GM18873 (cell line): ENCODE measurements at regions not wholly inside any gene's neighbourhood (a gene's known extent, or its start where the extent isn't known, plus 50 kb on each side); places are given as distances from the start of the nearest gene placed in this dataset.
A peak's percentile ranks its signal among the peaks of the same experiment; 100 is the strongest.

ENCODE experiments used
- ATAC-seq: cut with Tn5 transposase; IDR thresholded peaks from one replicate; pipeline ENCODE4 v1.9.1; 2021; ENCODE audit warnings: mild to moderate bottlenecking, moderate library complexity, moderate number of reproducible peaks; ENCODE audit not compliant: unreplicated experiment, low FRiP score

DNA sequence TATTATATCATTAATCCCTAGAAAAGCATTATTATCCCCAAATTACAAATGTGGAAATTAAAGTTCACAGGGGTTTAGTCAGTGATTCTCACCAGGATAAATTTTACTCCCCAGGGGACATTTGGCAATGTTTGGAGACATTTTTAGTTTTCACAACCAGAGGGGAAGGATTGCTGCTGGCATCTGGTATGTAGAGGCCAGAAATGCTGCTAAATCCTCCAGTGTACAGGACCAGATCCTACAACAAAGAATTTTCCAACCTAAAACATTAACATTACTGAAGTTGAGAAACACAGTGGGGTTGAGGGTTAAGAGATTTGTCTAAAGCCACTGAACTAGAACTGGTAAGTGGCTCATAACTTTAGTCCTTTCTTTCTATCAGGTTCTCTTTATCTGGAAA, 162.0 kb upstream of the SYT6 start:
- no peak for ATAC-seq

GRCh38 chr1:114314576-114314975, 160.9 kb upstream of the SYT6 start:
- ATAC-seq, result no peak

- no peak for ATAC-seq
These were observed 160.4 kb upstream of the SYT6 start for GRCh38 chr1:114314098-114314497.

GRCh38 chr1:114310695-114311271, 157.1 kb upstream of the SYT6 start:
- ATAC-seq, result no peak

- no peak for ATAC-seq
These were observed 149.2 kb upstream of the SYT6 start for GRCh38 chr1:114302821-114303220.

DNA sequence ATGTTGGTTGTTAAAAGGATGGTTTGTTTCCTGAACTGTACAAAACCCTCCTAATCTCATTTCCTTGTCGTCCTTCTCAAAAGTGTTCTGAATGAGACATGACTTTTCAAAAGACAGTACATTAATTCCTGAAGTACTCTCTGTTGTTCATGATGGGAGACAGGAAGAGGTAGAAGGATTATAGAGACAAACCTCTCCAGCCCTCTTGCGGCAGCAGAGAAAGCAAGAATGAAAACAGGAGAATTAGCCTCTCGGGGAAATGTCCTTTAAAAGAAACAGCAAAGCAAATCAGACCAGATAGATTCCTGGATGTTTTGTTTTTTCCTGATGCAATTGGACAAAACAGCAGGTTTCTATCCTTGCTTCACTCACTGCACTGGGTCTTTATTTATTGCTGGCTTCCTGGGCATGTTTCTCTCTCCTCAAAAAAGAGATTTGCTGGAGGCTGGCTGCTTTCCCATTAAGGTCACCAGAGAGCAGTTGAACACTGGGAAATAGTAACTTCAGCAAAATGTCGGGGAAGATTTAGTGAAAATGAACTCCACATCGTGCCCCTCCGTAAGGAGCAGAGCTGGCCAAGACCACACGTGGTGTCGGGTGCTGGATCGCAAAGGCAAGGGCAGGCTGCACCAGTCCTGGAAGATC, 145.8 kb upstream of the SYT6 start:
- no peak for ATAC-seq

DNA sequence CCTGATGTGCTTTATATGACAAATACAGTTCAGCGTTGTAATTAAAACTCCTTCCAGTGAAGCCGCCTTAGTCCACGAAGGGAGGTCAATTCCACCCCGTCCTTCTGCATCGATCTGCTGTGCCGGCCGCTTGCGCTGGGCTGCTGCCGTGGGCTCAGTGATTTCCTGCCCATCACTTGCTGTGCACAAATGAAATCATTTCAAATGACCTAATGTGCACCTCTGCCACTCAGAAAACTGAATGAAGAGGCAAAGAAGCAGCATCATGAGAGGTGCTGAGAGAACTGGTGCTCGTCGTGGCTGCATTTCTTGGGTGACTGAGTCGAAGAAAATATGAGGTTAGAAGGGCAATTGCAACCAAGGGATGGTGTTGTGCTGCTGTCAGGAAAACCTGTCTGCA, 144.3 kb upstream of the SYT6 start:
- ATAC-seq, result no peak

- ATAC-seq, result no peak
These were observed 142.7 kb upstream of the SYT6 start for GRCh38 chr1:114296413-114296812.

DNA sequence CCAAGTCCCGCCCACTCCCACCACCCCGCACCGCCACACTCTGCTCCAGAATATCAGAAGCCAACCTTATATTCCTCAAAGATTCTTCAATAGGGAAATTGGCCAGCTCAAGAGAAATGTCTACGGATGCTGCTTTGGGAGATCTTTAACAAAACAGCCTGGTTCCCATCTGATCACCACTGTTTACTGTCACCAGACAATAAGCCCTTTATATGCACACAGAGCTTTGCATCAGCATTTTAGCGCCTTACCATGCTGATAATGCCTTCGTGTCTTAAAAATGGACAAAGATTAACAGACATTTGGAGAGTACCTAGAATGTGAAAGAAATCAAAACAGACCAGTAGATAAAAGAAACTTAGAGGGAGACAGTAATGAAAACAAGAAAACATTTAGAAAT, 141.7 kb upstream of the SYT6 start:
- ATAC-seq, result no peak

DNA sequence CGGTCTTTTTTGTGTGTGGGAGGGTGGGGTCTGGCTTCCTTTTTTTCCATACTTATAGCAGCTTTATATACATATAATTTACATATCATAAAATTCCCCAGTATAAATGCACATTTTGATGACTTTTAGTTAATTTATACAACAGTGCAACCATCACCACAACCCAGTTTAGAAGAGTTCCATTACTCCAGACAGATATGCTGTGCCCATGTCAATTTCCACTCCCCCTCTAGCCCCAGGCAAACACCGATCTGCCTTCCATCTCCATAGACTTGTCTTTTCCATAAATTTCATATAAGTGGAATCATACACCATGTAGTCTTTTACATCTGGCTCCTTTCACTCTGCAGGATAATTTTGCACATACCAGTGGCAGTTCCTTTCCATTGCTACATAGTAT, 139.2 kb upstream of the SYT6 start:
- ATAC-seq, result no peak

- ATAC-seq, result no peak
These were observed 138.5 kb upstream of the SYT6 start for GRCh38 chr1:114292194-114292593.

DNA sequence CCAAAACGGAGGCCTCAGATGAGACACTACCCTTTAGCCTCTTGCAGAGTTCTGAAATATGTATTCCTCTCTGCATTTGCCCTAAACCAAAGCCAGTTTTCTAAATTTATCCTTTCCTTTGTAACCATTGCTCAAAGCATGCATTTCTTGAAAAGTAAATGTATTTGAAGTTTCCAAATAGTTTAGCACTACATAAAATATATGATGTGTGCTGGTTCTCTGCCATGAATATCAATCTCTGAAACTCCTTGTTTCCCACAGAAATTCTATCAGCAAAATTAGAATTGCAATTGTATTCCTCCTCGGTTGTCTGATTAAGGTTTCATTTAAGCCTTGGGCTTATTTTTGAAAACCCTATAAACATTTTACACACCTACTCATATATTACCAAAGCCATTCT, 137.1 kb upstream of the SYT6 start:
- no peak for ATAC-seq

GRCh38 chr1:114290341-114290740, 136.7 kb upstream of the SYT6 start:
- ATAC-seq, result no peak

DNA sequence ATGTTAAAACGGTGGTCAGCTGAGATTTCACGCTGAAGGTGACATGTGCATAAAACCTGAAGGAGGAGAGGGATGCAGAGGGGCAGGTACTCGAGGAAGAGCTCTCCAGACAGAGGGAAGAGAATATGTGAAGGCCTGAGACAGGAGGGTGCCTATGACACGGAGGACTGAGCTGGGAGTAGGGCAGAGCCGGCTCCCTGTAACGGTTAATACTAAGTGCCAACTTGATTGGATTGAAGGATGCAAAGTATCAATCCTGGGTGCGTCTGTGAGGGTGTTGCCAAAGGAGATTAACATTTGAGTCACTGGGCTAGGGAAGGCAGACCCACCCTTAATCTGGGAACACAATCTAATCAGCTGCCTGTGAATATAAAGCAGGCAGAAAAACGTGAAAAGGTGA, 136.2 kb upstream of the SYT6 start:
- no peak for ATAC-seq

- no peak for ATAC-seq
These were observed 135.6 kb upstream of the SYT6 start for GRCh38 chr1:114289306-114289705.

- no peak for ATAC-seq
These were observed 133.3 kb upstream of the SYT6 start for GRCh38 chr1:114286960-114287359.

DNA sequence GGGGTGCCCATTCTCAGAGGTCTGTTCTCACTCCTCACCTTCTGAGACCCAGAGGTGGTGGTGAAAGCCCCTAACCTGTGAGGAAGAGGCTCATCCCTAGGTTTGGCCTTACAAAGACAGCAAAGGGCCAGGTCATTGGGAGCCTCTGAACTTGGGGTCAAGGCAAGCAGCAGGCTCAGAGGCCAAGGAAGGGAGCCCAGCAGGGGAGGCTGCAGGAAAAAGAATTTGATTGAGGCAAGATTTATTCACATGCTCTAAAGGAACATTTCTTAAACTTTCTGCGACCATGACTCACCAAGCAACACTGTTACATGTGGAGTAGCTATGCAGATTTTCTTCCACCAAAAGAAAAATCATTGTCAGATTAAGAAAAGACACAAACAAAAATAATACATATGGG, 132.5 kb upstream of the SYT6 start:
- no peak for ATAC-seq

GRCh38 chr1:114282751-114283403, 129.2 kb upstream of the SYT6 start:
- ATAC-seq, result peak; percentile 75

GRCh38 chr1:114278911-114279310, 125.2 kb upstream of the SYT6 start:
- ATAC-seq, result no peak

DNA sequence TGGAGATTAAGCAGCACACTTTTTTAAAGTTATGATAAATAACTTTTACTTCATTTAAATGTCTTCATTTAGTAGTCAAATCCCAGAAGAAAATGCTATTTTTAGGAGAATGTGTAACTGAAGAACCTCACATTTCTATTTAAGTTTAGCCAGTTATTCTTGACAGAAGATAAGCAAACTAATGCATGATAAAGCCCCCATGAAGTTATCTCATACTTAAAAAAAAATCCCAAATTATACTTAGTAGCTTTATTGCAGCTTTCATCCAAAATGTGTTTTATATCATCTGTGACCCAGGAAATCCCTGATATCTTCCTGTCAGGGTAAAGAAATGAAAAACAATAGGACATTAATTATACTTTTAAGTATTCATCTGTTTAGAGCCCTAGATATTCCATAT, 124.8 kb upstream of the SYT6 start:
- ATAC-seq, result no peak

DNA sequence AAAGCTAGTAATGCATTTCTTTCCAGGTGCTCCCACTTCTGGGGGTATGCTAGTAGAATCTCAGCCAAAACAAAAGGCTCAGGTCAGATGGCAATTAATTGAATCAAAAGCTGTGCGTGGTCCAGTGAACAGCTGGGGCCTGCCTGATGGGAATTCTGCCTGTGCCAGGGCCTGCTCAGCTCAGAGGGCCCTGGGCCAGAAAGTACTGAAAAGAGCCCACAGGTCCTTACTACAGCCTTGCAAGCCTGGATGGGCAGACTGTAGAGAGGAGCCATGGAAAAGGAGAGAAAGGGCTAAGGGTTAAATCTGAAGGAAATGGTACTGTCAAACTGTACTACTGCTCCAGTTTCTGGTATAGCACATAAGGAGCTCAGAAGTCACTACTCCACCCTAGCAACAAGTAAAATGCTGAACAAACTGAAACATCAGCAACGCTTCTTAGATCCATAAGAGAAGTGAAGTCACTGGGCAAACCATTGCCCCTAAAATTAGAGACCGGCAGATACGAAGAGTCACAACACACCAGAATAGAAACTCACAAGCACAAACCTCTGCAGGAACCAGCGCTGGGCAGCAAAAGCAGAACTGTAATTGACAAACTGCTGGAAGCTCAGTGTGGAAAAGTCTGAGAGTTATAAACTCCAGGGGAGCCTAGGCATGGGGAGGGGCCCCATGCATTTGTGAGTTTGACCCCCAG, 121.1 kb upstream of the SYT6 start:
- no peak for ATAC-seq

DNA sequence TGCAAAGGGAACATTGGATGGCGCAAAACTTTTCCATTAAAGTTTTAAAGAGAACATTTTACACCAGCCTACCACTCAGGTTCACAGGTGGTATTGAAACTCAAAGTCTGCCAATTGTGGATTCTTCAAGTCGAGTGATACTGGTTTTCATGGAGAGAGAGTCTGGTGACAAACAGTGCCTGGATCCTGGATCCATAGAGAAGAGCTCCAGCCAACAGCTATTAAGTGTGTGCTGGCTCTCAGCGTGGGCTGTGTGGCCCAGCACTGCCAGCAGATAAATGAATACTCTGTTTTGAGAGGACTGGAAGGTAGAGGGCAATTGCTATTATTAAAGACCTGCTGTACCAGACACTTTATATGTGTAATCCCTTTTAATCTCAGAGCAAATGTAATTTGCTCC, 118.9 kb upstream of the SYT6 start:
- ATAC-seq, result no peak
